Peyer's patch (tissue), 4 donors: ENCODE measurements at regions not wholly inside any gene's neighbourhood (a gene's known extent, or its start where the extent isn't known, plus 50 kb on each side); places are given as distances from the start of the nearest gene placed in this dataset.

ENCODE experiments used
- DNase-seq, 3 donors: peaks; one replicate each; pipeline ENCODE4 v3.0.0-alpha.2; 2017 to 2019
- H3K27ac ChIP-seq, 4 donors: fragments of 200-600 bp; sonication (generic); one replicate each; pipeline ENCODE4 v1.5.1; 2016 to 2019
- H3K27me3 ChIP-seq, 2 donors: fragments of 200-600 bp; sonication (generic); one replicate each; pipeline ENCODE4 v1.5.1; 2019
- H3K36me3 ChIP-seq, 3 donors: fragments of 200-600 bp; sonication (generic); one replicate each; pipeline ENCODE4 v1.5.1; 2016 to 2019
- H3K4me1 ChIP-seq, 4 donors: fragments of 200-600 bp; sonication (generic); one replicate each; pipeline ENCODE4 v1.5.1; 2016 to 2019
- H3K4me3 ChIP-seq, 4 donors: fragments of 200-600 bp; sonication (generic); 1 replicate in 3 of 4; 2 replicates in 1 of 4; pipeline ENCODE4 v1.5.1; 2016 to 2019; ENCODE audit warnings: mild to moderate bottlenecking in 1 of 4
- H3K9me3 ChIP-seq, 4 donors: fragments of 200-600 bp; sonication (generic); one replicate each; pipeline ENCODE4 v1.5.1; 2016 to 2019; ENCODE audit warnings: mild to moderate bottlenecking in 1 of 4
- POLR2A ChIP-seq, 2 donors: fragments of 450-650 bp; IDR thresholded peaks; one replicate each; pipeline ENCODE4 v1.5.1; 2017; ENCODE audit warnings: antibody characterized with exemption in 2 of 2, mild to moderate bottlenecking in 2 of 2, moderate library complexity in 2 of 2
- TF ChIP-seq, protein P1 (sequence below), 6 experiments: fragments of 450-650 bp in 4 of 6; fragments of 200-600 bp in 2 of 6; sonication (generic) in 1 of 6; IDR thresholded peaks; one replicate each; pipeline ENCODE4 v1.5.1; 2017 to 2019; ENCODE audit warnings: antibody characterized with exemption in 6 of 6, mild to moderate bottlenecking in 3 of 6, moderate library complexity in 1 of 6

GRCh38 chr7:132636581-132636980 is 60.3 kb upstream of the PLXNA4 start:
- no peak overlapping the region for H3K27ac ChIP-seq
- TF ChIP-seq, protein P1, sequence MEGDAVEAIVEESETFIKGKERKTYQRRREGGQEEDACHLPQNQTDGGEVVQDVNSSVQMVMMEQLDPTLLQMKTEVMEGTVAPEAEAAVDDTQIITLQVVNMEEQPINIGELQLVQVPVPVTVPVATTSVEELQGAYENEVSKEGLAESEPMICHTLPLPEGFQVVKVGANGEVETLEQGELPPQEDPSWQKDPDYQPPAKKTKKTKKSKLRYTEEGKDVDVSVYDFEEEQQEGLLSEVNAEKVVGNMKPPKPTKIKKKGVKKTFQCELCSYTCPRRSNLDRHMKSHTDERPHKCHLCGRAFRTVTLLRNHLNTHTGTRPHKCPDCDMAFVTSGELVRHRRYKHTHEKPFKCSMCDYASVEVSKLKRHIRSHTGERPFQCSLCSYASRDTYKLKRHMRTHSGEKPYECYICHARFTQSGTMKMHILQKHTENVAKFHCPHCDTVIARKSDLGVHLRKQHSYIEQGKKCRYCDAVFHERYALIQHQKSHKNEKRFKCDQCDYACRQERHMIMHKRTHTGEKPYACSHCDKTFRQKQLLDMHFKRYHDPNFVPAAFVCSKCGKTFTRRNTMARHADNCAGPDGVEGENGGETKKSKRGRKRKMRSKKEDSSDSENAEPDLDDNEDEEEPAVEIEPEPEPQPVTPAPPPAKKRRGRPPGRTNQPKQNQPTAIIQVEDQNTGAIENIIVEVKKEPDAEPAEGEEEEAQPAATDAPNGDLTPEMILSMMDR (IDR thresholded peaks at IDR 0.05), result no peak
- TF ChIP-seq POLR2A (IDR thresholded peaks at IDR 0.05), result no peak
- H3K36me3 ChIP-seq, result no peaks in the 10 kb centered on the region
- DNase-seq, result no peak
- H3K9me3 ChIP-seq, result no peaks in the 10 kb centered on the region
- no peaks in the 10 kb centered on the region for H3K4me1 ChIP-seq
- no peak overlapping the region for H3K4me3 ChIP-seq
- H3K27me3 ChIP-seq, result no peaks in the 10 kb centered on the region

GRCh38 chr7:132635127-132635526 is 58.9 kb upstream of the PLXNA4 start:
- H3K4me3 ChIP-seq, result no peak overlapping the region
- no peak overlapping the region for H3K27ac ChIP-seq
- H3K36me3 ChIP-seq, result no peaks in the 10 kb centered on the region
- TF ChIP-seq, protein P1 (IDR thresholded peaks at IDR 0.05), result no peak
- TF ChIP-seq POLR2A (IDR thresholded peaks at IDR 0.05), result no peak
- H3K4me1 ChIP-seq, result no peaks in the 10 kb centered on the region
- no peaks in the 10 kb centered on the region for H3K27me3 ChIP-seq
- no peaks in the 10 kb centered on the region for H3K9me3 ChIP-seq
- DNase-seq, result no peak

DNA sequence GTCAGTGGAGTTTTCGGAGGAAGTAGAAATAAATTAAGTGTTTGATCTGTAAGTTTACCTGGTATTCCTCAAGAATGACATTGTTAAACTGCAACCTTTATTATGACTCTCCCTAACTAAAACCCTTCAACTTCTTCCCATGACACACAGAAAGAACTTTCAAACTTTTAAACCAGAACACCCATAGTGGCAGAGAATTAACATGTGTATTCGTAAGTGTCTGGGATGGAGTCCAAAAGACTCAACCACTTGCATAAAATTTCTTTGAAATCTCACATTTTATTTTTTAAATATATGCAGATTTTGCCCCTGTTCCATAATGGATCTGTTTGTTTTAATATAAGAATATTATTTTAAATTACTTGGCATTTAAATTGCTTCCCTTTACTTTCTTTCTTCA is 54.6 kb upstream of the PLXNA4 start:
- no peak for TF ChIP-seq POLR2A (IDR thresholded peaks at IDR 0.05)
- TF ChIP-seq, protein P1 (IDR thresholded peaks at IDR 0.05), result no peak
- Histone ChIP-seq H3K4me1 (no peaks in the 10 kb centered on the region), H3K27me3 (no peaks in the 10 kb centered on the region), H3K36me3 (no peaks in the 10 kb centered on the region), H3K27ac (no peak overlapping the region), H3K9me3 (no peaks in the 10 kb centered on the region), H3K4me3 (no peak overlapping the region)
- no peak for DNase-seq
